Glutamatergic neuron (in vitro differentiated cells): ENCODE measurements at regions not wholly inside any gene's neighbourhood (a gene's known extent, or its start where the extent isn't known, plus 50 kb on each side); places are given as distances from the start of the nearest gene placed in this dataset.

Experiments used
- DNase-seq: peaks from one replicate; pipeline ENCODE4 v3.0.0; 2022
- H3K27ac Mint-ChIP-seq: one replicate; pipeline ENCODE4 v1.8.0; 2020; ENCODE audit warnings: mild to moderate bottlenecking, mixed read lengths, inconsistent platforms; ENCODE audit not compliant: unreplicated experiment
- H3K27me3 Mint-ChIP-seq: one replicate; pipeline ENCODE4 v1.8.0; 2020; ENCODE audit warnings: mild to moderate bottlenecking, moderate library complexity, mixed read lengths, inconsistent platforms; ENCODE audit not compliant: unreplicated experiment
- H3K36me3 Mint-ChIP-seq: one replicate; pipeline ENCODE4 v1.8.0; 2020; ENCODE audit warnings: mild to moderate bottlenecking, mixed read lengths, inconsistent platforms; ENCODE audit not compliant: unreplicated experiment
- H3K4me1 Mint-ChIP-seq: one replicate; pipeline ENCODE4 v1.8.0; 2020; ENCODE audit warnings: mild to moderate bottlenecking, low read depth, mixed read lengths, inconsistent platforms; ENCODE audit not compliant: unreplicated experiment
- H3K4me3 Mint-ChIP-seq: one replicate; pipeline ENCODE4 v1.8.0; 2020; ENCODE audit warnings: mild to moderate bottlenecking, mixed read lengths, inconsistent platforms; ENCODE audit not compliant: unreplicated experiment
- H3K9me3 Mint-ChIP-seq: one replicate; pipeline ENCODE4 v1.8.0; 2020; ENCODE audit warnings: mild to moderate bottlenecking, moderate library complexity, mixed read lengths, inconsistent platforms; ENCODE audit not compliant: unreplicated experiment
- TF ChIP-seq, protein P1 (sequence below): fragments of 200-600 bp; sonication (generic); IDR thresholded peaks from one replicate; pipeline ENCODE4 v1.5.0; 2021; ENCODE audit not compliant: partially characterized antibody, unreplicated experiment

DNA sequence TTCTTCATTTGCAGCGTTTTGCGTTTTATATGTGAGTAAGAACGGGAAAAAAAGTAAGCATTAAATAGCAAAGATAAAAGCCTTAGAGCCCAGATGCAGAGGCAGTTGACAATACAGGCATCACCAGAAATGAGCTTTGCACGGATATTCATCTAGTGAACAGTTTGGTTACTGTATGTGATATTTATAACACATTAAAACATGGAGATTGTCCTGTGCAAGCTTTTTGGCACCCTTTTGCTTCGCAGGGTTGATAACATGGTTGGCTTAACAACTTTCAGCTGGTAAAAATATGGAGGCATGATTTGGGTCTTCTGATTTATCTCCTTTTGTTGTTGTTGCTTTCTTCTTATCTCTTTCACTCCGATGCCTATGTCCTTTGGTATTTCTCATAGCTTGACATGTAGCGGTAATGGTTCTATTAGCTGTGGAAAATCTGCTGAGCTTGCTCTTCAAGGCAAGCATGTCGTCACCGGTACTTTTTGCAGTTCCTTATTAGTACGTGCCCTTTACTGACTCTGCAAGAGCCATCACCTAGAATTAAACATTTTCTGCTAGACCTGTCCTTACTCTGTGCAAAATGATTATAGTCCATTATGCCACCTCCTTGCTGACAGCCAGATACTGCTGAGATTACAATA lies 102.9 kb downstream of the PCDH7 start:
- Mint-ChIP-seq H3K27ac (no peak overlapping the region), H3K4me1 (no peaks in the 10 kb centered on the region), H3K36me3 (no peaks in the 10 kb centered on the region), H3K9me3 (no peaks in the 10 kb centered on the region), H3K27me3 (no peaks in the 10 kb centered on the region), H3K4me3 (no peak overlapping the region)
- TF ChIP-seq, protein P1, sequence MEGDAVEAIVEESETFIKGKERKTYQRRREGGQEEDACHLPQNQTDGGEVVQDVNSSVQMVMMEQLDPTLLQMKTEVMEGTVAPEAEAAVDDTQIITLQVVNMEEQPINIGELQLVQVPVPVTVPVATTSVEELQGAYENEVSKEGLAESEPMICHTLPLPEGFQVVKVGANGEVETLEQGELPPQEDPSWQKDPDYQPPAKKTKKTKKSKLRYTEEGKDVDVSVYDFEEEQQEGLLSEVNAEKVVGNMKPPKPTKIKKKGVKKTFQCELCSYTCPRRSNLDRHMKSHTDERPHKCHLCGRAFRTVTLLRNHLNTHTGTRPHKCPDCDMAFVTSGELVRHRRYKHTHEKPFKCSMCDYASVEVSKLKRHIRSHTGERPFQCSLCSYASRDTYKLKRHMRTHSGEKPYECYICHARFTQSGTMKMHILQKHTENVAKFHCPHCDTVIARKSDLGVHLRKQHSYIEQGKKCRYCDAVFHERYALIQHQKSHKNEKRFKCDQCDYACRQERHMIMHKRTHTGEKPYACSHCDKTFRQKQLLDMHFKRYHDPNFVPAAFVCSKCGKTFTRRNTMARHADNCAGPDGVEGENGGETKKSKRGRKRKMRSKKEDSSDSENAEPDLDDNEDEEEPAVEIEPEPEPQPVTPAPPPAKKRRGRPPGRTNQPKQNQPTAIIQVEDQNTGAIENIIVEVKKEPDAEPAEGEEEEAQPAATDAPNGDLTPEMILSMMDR, result no peak
- DNase-seq, result no peak

DNA sequence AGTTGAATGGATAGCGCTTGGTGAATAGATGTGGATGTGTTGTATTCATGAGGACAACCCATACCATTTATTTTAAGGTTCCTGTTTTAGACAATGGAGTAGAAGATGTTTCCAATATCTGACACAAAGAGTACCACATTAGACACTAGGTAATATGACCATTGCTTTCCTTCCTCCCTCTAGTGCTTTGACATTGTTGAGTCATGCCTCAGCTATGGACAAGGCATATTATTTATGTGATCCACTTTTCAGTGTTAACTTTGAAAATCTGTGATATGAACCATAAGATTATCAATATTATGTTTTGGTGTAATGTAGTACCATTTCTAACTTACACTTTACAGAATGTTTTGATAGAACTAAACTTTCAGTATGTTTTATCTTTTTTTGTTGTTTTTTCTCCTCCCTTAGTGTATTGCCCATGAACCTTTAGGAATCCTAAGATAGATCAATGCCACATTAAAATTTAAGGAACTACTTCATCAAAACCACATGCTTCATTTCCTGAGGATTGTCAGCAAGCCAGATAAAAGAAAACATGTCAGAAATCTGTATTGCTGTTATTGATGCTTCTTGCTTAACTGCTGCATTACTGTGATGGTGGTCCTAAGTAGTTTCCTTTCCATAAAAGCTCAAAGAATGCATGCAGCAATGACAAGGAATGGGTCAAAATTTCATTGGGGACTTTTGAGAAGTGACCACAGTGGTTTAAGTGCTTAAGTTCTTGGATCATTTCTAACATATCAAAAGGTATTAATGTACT lies 105.0 kb downstream of the PCDH7 start:
- H3K4me1 Mint-ChIP-seq, result peaks cover 8% of the 10 kb centered on the region
- no peak overlapping the region for H3K4me3 Mint-ChIP-seq
- H3K27ac Mint-ChIP-seq, result no peak overlapping the region
- no peaks in the 10 kb centered on the region for H3K27me3 Mint-ChIP-seq
- H3K36me3 Mint-ChIP-seq, result no peaks in the 10 kb centered on the region
- H3K9me3 Mint-ChIP-seq, result no peaks in the 10 kb centered on the region
- DNase-seq, result no peak
- TF ChIP-seq, protein P1, result no peak

DNA sequence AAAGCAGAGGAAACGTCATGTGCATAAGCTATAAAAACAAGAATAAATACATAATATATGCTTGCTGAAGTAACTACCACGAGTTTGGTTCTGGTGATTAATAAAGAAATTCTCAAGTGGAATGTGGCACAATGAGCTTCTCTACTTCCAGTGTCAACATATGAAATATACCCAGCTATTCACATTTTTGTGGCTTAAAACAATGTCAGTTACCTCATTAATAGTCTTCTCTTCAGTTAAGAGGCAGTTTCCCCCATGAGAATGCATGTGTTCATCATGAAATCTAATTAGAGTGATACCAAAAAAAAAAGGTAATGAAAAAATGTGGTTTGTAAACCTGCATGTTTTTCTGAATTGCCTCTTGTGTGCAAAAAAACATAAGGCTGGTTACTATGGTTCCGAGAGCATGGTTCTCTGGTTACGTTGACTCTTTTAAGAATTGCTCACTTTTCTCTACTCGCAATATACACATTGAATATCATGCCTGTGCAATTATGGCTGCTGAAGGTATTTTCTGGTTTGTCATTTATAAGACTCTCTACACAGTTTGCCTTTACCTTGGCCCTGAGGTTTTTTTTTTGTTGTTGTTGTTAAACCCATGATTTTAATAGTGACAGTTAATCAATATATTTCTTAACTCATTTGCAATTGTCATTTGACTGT lies 108.2 kb downstream of the PCDH7 start:
- Mint-ChIP-seq H3K27me3 (no peaks in the 10 kb centered on the region), H3K9me3 (peaks cover 1% of the 10 kb centered on the region), H3K27ac (no peak overlapping the region), H3K4me3 (no peak overlapping the region), H3K4me1 (peaks cover 8% of the 10 kb centered on the region), H3K36me3 (no peaks in the 10 kb centered on the region)
- TF ChIP-seq, protein P1, result no peak
- DNase-seq, result no peak

DNA sequence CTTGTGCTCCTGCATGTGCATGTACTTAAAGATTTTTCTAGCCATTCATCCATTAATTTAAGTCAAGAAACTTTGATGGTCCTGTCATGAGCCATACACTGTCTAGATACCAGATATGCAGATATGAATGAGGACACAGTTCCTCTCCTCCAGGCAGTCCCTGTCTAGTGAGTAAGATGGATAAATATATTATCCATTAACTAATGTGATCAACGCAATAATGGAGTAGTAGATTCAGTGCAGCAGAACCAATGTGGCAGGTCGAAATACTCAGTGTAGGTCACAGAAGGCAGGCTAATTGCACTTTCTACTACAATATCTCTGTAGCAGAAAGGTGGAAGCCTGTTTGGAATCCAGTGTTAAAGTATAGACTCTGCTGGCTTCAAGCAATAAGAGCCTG lies 112.5 kb downstream of the PCDH7 start:
- no peak for DNase-seq
- no peak overlapping the region for H3K27ac Mint-ChIP-seq
- TF ChIP-seq, protein P1, result no peak
- no peaks in the 10 kb centered on the region for H3K27me3 Mint-ChIP-seq
- no peaks in the 10 kb centered on the region for H3K36me3 Mint-ChIP-seq
- H3K4me3 Mint-ChIP-seq, result no peak overlapping the region
- H3K9me3 Mint-ChIP-seq, result peaks cover 1% of the 10 kb centered on the region
- peaks cover 11% of the 10 kb centered on the region for H3K4me1 Mint-ChIP-seq

DNA sequence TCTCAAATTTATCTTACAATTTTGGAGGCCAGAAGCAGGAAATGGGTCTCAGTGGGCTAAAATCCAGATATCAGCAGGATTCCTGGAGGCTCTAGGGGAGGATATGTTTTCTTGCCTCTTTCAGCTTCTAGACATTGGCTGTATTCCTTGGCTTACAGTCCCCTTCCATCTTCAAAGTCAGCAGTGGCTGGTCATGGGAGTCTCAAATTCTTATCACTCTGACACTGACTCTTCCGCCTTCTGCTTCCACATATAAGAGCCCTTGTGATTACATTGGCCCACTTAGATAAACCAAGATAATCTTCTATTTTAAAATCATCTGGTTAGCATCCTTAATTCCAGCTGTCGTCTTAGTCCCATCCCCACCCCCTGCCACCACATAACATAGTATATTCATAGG lies 113.0 kb downstream of the PCDH7 start:
- Mint-ChIP-seq H3K36me3 (no peaks in the 10 kb centered on the region), H3K4me3 (no peak overlapping the region), H3K4me1 (peaks cover 11% of the 10 kb centered on the region), H3K27me3 (no peaks in the 10 kb centered on the region), H3K27ac (no peak overlapping the region), H3K9me3 (peaks cover 1% of the 10 kb centered on the region)
- no peak for DNase-seq
- TF ChIP-seq, protein P1, result no peak
